ENCODE measurements at regions not wholly inside any gene's neighbourhood (a gene's known extent, or its start where the extent isn't known, plus 50 kb on each side); places are given as distances from the start of the nearest gene placed in this dataset.

GRCh38 chr15:94125156-94125555 lies 106.2 kb upstream of the MCTP2 start:
- no peak for TF ChIP-seq CTCF (IDR thresholded peaks at IDR 0.05; ENCODE audit: insufficient read depth, low read depth, low read length)
- POLR2A ChIA-PET, result no interaction called here
- no peak overlapping the region for H3K4me3 ChIP-seq (ENCODE audit: low read depth, low read length)
- DNase-seq (ENCODE audit: low read depth), result peak; percentile 31
- H3K36me3 ChIP-seq (ENCODE audit: control insufficient read depth, insufficient read depth, low read length), result no peaks in the 10 kb centered on the region
- CTCF ChIA-PET, result interaction anchor here (0.9 to 2.6 kb wide), 4 partner anchors 19 to 1095 kb away, joined by 3 to 11 read pairs (median 7); no protein-coding TSS in a partner anchor
- H3K27me3 ChIP-seq (ENCODE audit: control insufficient read depth, insufficient read depth, low read length), result no peaks in the 10 kb centered on the region; the same call in 1 of the 2 replicates

GRCh38 chr15:94122516-94122915 lies 108.8 kb upstream of the MCTP2 start:
- no peak overlapping the region for H3K4me3 ChIP-seq (ENCODE audit: low read depth, low read length)

DNA sequence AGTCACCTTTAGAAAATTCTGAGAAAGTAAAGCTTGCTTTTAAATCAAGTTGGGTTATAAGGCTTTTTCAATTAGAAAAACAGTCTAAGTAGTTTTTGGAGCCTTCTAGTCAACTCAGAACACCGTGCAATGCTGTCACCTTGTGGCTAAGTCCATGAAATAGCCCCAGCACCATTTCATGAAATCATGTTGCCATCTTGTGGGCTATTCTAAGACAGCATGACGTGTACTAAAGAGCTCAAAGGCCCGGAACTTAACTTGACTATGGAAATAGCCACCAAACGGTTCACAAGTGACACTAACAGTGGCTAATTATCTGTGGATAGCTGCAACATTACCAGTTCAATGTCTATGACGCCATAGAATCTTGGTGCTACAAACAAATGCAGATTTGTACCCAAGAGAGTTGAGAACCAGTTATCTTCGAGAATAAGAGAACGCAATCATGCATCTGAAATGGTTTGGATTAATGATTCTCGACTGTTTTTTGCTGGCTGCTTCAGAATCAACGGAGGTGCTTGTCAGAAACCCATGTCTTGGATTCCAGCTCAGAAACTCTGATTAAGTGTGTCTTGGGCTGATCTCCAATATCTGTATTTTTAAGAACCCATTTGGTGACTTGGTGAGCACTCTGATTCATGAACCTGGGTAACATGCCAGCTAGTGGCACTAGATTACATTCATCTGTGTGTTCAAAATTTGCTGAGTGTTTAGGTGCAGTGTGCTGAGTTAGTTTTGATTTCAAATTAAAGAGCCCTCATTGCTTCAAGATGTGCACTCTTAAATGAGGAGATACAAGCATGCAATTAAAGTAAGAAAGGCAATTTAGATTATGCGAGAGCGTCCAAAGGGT lies 111.2 kb upstream of the MCTP2 start:
- Histone ChIP-seq H3K36me3 (ENCODE audit: control insufficient read depth, insufficient read depth, low read length) (no peaks in the 10 kb centered on the region), H3K4me3 (ENCODE audit: low read depth, low read length) (no peak overlapping the region), H3K27me3 (ENCODE audit: control insufficient read depth, insufficient read depth, low read length) (no peaks in the 10 kb centered on the region)
- DNase-seq (ENCODE audit: low read depth), result peak; percentile 39
- POLR2A ChIA-PET, result interaction anchor here (0.6 kb wide), 1 partner anchor 1090 kb away, joined by 4 read pairs; no protein-coding TSS in a partner anchor
- CTCF ChIA-PET, result interaction anchor here (0.5 to 2.2 kb wide), 50 partner anchors 9 to 1323 kb away, joined by 3 to 74 read pairs (median 4); partner anchors contain the start of gene RGMA
- TF ChIP-seq CTCF (IDR thresholded peaks at IDR 0.05; ENCODE audit: insufficient read depth, low read depth, low read length), result peak; percentile 94

More at GRCh38 chr15:94122516-94122915, 108.8 kb upstream of the MCTP2 start:
- CTCF ChIA-PET, result interaction anchor here (1.0 to 2.6 kb wide), 2 partner anchors 126 kb away, joined by 3 to 11 read pairs; no protein-coding TSS in a partner anchor
- no peaks in the 10 kb centered on the region for H3K36me3 ChIP-seq (ENCODE audit: control insufficient read depth, insufficient read depth, low read length)
- no peaks in the 10 kb centered on the region for H3K27me3 ChIP-seq (ENCODE audit: control insufficient read depth, insufficient read depth, low read length)
- DNase-seq (ENCODE audit: low read depth), result no peak
- no peak for TF ChIP-seq CTCF (IDR thresholded peaks at IDR 0.05; ENCODE audit: insufficient read depth, low read depth, low read length)
- POLR2A ChIA-PET, result no interaction called here

DNA sequence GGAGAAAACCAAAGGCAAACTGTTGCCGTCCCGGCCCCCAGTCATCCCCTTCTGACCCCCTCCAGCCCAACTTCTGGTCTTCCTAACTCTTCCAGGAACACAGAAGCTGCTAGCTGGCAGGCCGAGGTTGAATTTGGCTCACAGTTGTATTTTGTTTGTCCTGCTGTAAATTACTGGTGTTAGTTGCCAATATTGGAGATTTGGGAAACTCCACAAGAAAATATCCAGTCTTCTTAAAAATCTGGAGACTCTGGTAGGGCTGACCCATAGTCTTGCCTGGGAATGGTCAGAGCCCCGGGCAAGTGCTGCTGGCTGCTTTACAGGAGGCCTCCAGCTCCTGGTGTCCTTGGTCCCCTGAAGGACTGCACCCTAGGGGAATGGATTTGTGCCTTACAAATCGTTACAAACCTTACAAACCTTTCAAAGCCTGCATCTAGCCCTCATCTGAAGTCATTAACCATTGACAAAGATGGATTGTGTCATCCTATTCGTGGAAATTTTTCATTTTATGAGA lies 112.0 kb upstream of the MCTP2 start:
- no peak overlapping the region for H3K4me3 ChIP-seq (ENCODE audit: low read depth, low read length)
- no peaks in the 10 kb centered on the region for H3K27me3 ChIP-seq (ENCODE audit: control insufficient read depth, insufficient read depth, low read length)
- DNase-seq (ENCODE audit: low read depth), result no peak
- no peaks in the 10 kb centered on the region for H3K36me3 ChIP-seq (ENCODE audit: control insufficient read depth, insufficient read depth, low read length)
- CTCF ChIA-PET, result interaction anchor here (0.6 to 2.2 kb wide), 37 partner anchors 8 to 1321 kb away, joined by 3 to 74 read pairs (median 5); partner anchors contain the start of gene RGMA
- TF ChIP-seq CTCF (IDR thresholded peaks at IDR 0.05; ENCODE audit: insufficient read depth, low read depth, low read length), result no peak
- POLR2A ChIA-PET, result no interaction called here

DNA sequence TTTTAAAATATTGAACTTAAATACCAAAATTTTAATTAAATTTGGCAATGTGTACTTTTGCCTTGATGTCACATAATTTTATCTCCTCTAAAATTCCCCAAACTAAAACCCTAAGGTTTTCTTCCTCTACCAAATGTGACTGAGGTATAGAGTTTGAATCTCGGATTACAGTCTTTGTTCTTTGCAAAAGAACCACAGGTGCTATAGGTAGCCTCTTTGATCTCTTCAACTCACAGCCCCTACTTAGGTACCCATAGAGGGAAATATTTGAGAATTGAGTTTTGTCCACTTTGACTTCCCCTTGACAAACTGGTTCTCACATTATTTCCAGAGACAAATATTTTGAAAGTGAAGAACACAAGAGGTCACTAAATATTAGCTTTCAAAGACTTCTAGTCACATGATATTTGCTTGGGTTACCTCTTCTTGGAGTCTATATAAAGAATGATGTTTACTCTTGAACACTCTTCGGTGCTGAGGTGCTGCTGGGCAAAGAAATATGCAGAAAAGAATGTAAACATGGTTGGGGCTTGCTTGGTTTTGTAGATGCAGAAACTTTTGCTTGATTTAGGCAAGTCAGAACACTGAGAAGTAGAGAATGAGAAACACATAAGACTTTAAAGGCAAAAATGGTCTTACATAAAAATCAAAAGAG lies 120.8 kb upstream of the MCTP2 start:
- no peak overlapping the region for H3K4me3 ChIP-seq (ENCODE audit: low read depth, low read length)
- POLR2A ChIA-PET, result no interaction called here
- CTCF ChIA-PET, result interaction anchor here (1.8 kb wide), 1 partner anchor 9 kb away, joined by 6 read pairs; no protein-coding TSS in a partner anchor
- TF ChIP-seq CTCF (IDR thresholded peaks at IDR 0.05; ENCODE audit: insufficient read depth, low read depth, low read length), result no peak
- no peaks in the 10 kb centered on the region for H3K27me3 ChIP-seq (ENCODE audit: control insufficient read depth, insufficient read depth, low read length)
- DNase-seq (ENCODE audit: low read depth), result no peak
- H3K36me3 ChIP-seq (ENCODE audit: control insufficient read depth, insufficient read depth, low read length), result no peaks in the 10 kb centered on the region

Measured in BJ (cell line).